HCT116 (cell line): ENCODE measurements at regions not wholly inside any gene's neighbourhood (a gene's known extent, or its start where the extent isn't known, plus 50 kb on each side); places are given as distances from the start of the nearest gene placed in this dataset.
"Not testable (repeated sequence)": the region's sequence is repeated elsewhere in the genome, so short reads cannot be mapped to it uniquely, and the experiment has no call there.

Source experiments
- ATAC-seq: fragments of 200-7000 bp; cut with Tn5 transposase; 2 replicates; pipeline ENCODE4 v1.9.1; 2020; ENCODE audit warnings: mild to moderate bottlenecking, moderate library complexity
- BruUV-seq: library from RNA; stranded (reverse); fragments of 400-500 nt; replicated peaks from 2 replicates; lab custom pipeline; 2021; lab: Mats Ljungman, UMichigan
- CTCF ChIA-PET: fragments of 300-600 bp; sonication (Branson Sonifier 250); formaldehyde crosslinking; loops from one replicate; lab custom pipeline; 2021; ENCODE audit warnings: antibody characterized with exemption; lab: Charles Lee
- POLR2A ChIA-PET: fragments of 300-600, 350-600 bp; sonication (Branson Sonifier 250); formaldehyde crosslinking; loops from one replicate; lab custom pipeline; 2021; ENCODE audit warnings: antibody characterized with exemption; lab: Charles Lee
- RAD21 ChIA-PET, 2 experiments: fragments of 300-600 bp; sonication (Branson Sonifier 250); formaldehyde crosslinking; loops; one replicate each; lab custom pipeline; 2023; ENCODE audit warnings: low total read pairs in 2 of 2; ENCODE audit not compliant: uncharacterized antibody in 2 of 2, unreplicated experiment in 2 of 2, low non-redundant PET in 1 of 2; lab: Charles Lee
- DNase-seq: peaks from one replicate; pipeline ENCODE4 v3.0.0-alpha.2; 2010; ENCODE audit warnings: low read depth, low spot score
- H2AFZ ChIP-seq: fragments of 200-600 bp; shearing (Covaris generic), sonication (generic); 2 replicates; pipeline ENCODE4 v1.6.1; 2017; ENCODE audit warnings: low read depth, mixed run types, mixed read lengths, antibody characterized with exemption, low read length; ENCODE audit not compliant: poor library complexity, severe bottlenecking
- H3K27ac ChIP-seq: 2 replicates; pipeline ENCODE4 v1.5.1; 2012; ENCODE audit warnings: low read depth, low read length
- H3K27me3 ChIP-seq: fragments of 200-600 bp; sonication (generic); 2 replicates; pipeline ENCODE4 v1.6.1; 2016; ENCODE audit warnings: mixed run types, low read length, mixed read lengths; ENCODE audit not compliant: insufficient read depth
- H3K36me3 ChIP-seq, 2 experiments: fragments of 200-500 bp in 1 of 2; fragments of 200-600 bp in 1 of 2; sonication (Bioruptor generic) in 1 of 2; sonication (generic) in 1 of 2; 2 replicates each; pipeline versions ENCODE4 v1.5.1 to v1.6.1; 2014 to 2016; ENCODE audit warnings: low read length in 2 of 2, inconsistent platforms in 1 of 2, mixed read lengths in 1 of 2, mixed run types in 1 of 2; ENCODE audit not compliant: insufficient read depth in 2 of 2, control insufficient read depth in 1 of 2
- H3K4me1 ChIP-seq, 2 experiments: fragments of 200-600 bp in 1 of 2; sonication (generic) in 1 of 2; 2 replicates each; pipeline versions ENCODE4 v1.5.1 to v1.6.1; 2012 to 2017; ENCODE audit warnings: low read length in 2 of 2, inconsistent platforms in 1 of 2, mild to moderate bottlenecking in 1 of 2, mixed read lengths in 1 of 2, mixed run types in 1 of 2, moderate library complexity in 1 of 2; ENCODE audit not compliant: insufficient read depth in 2 of 2, control insufficient read depth in 1 of 2
- H3K4me2 ChIP-seq: fragments of 200-600 bp; sonication (generic); 2 replicates; pipeline ENCODE4 v1.6.1; 2017; ENCODE audit warnings: mixed run types, low read length, mixed read lengths
- H3K4me3 ChIP-seq, 2 experiments: fragments of 200-600 bp in 1 of 2; sonication (generic) in 1 of 2; replicated peaks in 1 of 2; 2 replicates each; pipeline ENCODE4 v1.5.1; 2011 to 2016; ENCODE audit warnings: low read length in 2 of 2, control low read depth in 1 of 2, low read depth in 1 of 2, mild to moderate bottlenecking in 1 of 2, mixed read lengths in 1 of 2, mixed run types in 1 of 2
- H3K79me2 ChIP-seq: fragments of 200-600 bp; sonication (generic); 2 replicates; pipeline ENCODE4 v1.6.1; 2017; ENCODE audit warnings: mild to moderate bottlenecking, mixed run types, low read length, moderate library complexity, mixed read lengths; ENCODE audit not compliant: insufficient read depth
- H3K9ac ChIP-seq: fragments of 200-600 bp; sonication (generic); 2 replicates; pipeline ENCODE4 v1.6.1; 2016; ENCODE audit warnings: low read length, mixed read lengths
- H3K9me2 ChIP-seq: fragments of 200-600 bp; sonication (generic), shearing (Covaris generic); 2 replicates; pipeline ENCODE4 v1.6.1; 2017; ENCODE audit warnings: mixed run types, mild to moderate bottlenecking, moderate library complexity; ENCODE audit not compliant: insufficient read depth
- H3K9me3 ChIP-seq, 2 experiments: fragments of 200-500 bp in 1 of 2; fragments of 200-600 bp in 1 of 2; sonication (Bioruptor generic) in 1 of 2; sonication (generic) in 1 of 2; 2 replicates each; pipeline ENCODE4 v1.6.1; 2014 to 2017; ENCODE audit warnings: low read length in 2 of 2, mixed read lengths in 2 of 2, inconsistent platforms in 1 of 2, low read depth in 1 of 2, mild to moderate bottlenecking in 1 of 2, mixed run types in 1 of 2, moderate library complexity in 1 of 2; ENCODE audit not compliant: control insufficient read depth in 1 of 2, insufficient read depth in 1 of 2
- H4K20me1 ChIP-seq: fragments of 200-600 bp; sonication (generic), shearing (Covaris generic); 2 replicates; pipeline ENCODE4 v1.6.1; 2017; ENCODE audit warnings: mixed run types, mild to moderate bottlenecking, moderate library complexity; ENCODE audit not compliant: insufficient read depth
- intact Hi-C: fragments of 100-400 bp; cut with micrococcal nuclease; formaldehyde crosslinking; loops from 2 replicates; pipeline ENCODE4 v1.10.0; 2022

DNA sequence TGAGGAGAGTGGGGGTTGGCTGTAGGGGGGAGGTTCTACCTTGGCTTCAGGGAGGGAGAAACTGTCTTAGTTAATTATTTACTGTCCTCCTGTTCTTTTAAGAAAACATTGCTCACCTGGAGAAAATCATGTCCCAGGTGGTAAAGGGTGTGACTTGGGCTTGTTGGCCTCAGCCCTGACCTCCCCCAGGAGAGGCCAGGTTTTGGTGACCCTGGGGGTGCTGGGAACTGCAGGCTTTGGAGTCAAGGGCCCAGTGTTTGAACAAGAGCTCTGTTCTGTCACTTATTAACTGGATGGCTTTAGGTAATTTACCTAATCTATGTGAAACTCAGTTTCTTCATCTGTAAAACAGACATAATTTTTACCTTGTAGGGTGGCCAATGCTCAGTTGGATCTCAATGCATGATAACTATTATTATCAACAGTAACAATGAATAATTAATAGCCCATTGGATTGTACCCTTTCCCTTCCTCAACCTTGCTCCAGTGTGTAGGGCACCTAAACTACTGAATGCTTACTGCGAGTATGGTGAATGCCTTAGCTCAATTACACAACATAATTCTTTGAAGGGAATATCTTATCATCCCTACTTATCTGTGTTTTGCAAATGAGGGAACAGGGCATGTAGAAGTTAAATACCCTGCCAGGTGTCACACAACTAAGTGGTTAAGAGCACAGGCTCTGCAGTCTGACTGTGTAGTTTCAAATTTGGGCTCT, 959.4 kb upstream of the DEFB115 start:
- BruUV-seq, H3K27me3 ChIP-seq, H3K27ac ChIP-seq, H3K4me1 ChIP-seq, H3K4me3 ChIP-seq, POLR2A ChIA-PET, H2AFZ ChIP-seq, CTCF ChIA-PET, H3K9me2 ChIP-seq, H3K79me2 ChIP-seq, ATAC-seq, RAD21 ChIA-PET, H4K20me1 ChIP-seq, intact Hi-C loops, H3K9ac ChIP-seq, H3K9me3 ChIP-seq, H3K4me2 ChIP-seq, DNase-seq, H3K36me3 ChIP-seq: not testable (repeated sequence)

DNA sequence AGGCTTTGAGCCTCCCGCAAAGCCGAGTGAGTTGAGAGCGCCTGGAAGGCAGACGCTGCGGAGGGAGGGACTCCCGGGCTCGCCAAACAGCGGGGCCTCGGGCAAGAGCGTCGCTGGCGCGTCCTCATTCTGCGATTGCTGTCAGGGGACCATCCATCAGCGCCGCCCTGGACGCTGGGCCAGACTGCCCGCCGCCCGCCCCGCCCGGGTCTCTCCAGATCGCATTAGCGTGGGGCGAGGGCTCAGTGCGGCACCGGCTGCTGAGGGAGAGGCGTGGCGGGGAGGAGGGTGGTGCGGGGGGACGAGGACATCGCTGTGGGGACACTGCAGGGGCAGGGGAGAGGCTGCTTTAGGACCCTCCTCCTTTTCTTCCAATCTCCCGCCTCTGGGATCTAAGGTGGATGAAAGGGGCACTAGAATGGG, 957.2 kb upstream of the DEFB115 start:
- CTCF ChIA-PET, BruUV-seq, H3K27ac ChIP-seq, H3K9me3 ChIP-seq, H3K79me2 ChIP-seq, intact Hi-C loops, DNase-seq, POLR2A ChIA-PET, H3K9ac ChIP-seq, H3K27me3 ChIP-seq, H3K4me3 ChIP-seq, RAD21 ChIA-PET, H3K4me1 ChIP-seq, H3K9me2 ChIP-seq, H4K20me1 ChIP-seq, H3K4me2 ChIP-seq, H2AFZ ChIP-seq, ATAC-seq, H3K36me3 ChIP-seq: not testable (repeated sequence)

DNA sequence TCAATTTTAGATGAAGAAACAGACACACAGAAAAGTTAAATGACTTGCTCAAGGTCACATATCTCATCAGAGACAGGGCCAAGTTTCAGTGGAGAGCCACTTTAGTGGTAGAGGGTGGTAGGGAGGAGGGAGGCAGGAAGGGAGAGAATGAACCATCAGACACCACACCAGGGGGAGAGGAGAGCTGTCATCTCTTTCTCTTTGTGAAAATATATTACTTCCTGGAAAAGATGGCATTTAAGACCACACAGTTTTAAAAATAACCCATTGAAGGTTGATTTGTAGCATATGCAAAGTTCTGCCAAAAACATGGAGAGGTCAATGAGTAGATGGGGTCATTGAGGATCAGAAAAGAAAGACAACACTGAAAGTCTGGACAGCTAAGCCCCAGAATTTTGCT, 954.7 kb upstream of the DEFB115 start:
- H3K4me1 ChIP-seq, H3K9me2 ChIP-seq, intact Hi-C loops, ATAC-seq, DNase-seq, H3K27ac ChIP-seq, BruUV-seq, H3K27me3 ChIP-seq, H3K9me3 ChIP-seq, H3K36me3 ChIP-seq, CTCF ChIA-PET, H3K4me3 ChIP-seq, H2AFZ ChIP-seq, POLR2A ChIA-PET, H3K9ac ChIP-seq, RAD21 ChIA-PET, H3K4me2 ChIP-seq, H3K79me2 ChIP-seq, H4K20me1 ChIP-seq: not testable (repeated sequence)

DNA sequence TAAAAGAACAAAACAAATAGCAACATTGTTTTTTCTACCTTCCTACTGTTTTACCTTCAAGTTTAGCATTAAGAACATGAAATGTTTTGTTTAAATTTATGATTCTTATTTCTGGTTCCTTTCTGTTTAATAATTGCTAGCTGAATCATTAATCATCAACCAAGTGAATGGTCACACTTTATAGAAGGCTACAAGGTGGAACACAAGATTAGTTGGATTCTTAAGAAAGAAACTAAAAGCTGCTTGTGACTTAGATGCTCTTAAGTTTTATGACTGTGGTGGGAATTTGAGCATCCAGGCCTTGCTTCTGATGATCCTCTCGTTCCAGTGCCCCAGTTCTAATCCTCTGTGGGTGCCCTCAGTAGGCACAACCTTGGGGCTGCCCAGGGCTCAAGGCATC, 947.5 kb upstream of the DEFB115 start:
- H2AFZ ChIP-seq, H3K4me2 ChIP-seq, DNase-seq, H3K79me2 ChIP-seq, intact Hi-C loops, ATAC-seq, CTCF ChIA-PET, H3K27me3 ChIP-seq, H3K9me3 ChIP-seq, H3K36me3 ChIP-seq, H3K4me1 ChIP-seq, H3K9me2 ChIP-seq, H3K9ac ChIP-seq, BruUV-seq, RAD21 ChIA-PET, POLR2A ChIA-PET, H4K20me1 ChIP-seq, H3K4me3 ChIP-seq, H3K27ac ChIP-seq: not testable (repeated sequence)
